ENCODE measurements at regions not wholly inside any gene's neighbourhood (a gene's known extent, or its start where the extent isn't known, plus 50 kb on each side); places are given as distances from the start of the nearest gene placed in this dataset.

DNA sequence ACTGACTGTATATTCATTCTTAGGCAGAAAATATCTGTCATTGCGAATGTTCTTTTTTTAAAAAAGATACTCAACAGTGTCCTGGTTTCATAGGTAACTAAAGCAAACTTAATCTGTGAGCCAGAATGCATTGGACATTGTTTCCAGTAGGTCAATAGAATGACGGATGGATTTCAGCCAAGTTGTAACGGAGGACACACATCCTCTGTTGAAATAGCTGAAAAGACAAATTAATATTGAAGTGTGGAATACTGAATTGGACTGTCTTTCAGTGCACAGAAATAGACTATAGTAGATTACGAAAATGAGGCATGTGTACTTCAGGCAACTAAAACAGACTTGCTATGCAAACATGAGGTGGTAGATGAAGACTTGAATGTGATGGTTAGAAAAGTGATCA is 461.6 kb downstream of the WDR72 start:
- no peaks in the 10 kb centered on the region for H3K27me3 Mint-ChIP-seq
- H3K4me1 Mint-ChIP-seq (ENCODE audit: low read depth): no peaks in the 10 kb centered on the region
- H3K9me3 Mint-ChIP-seq: no peaks in the 10 kb centered on the region
- H3K36me3 Mint-ChIP-seq (ENCODE audit: low read depth): no peaks in the 10 kb centered on the region
- no peak overlapping the region for H3K27ac Mint-ChIP-seq
- no peak overlapping the region for H3K4me3 Mint-ChIP-seq
- no peak for DNase-seq

DNA sequence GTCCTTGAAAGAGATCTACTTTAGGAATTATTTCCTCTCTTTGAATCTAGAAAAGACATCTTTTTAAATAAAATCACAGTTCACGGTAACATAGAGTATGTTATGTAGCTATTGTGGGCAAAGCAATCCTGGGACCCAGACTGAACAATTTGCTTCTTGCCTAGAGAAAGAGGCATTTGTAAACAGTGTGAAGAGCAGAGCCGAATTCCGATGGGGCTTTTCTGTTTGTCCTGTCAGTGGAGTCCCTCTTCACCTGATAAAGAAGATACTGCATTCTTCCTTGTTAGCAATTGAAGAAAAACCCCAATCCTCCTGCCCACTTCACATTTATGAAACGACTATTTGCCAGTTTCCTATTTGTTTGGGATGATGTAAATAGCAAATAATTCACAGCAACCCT is 462.9 kb downstream of the WDR72 start:
- H3K36me3 Mint-ChIP-seq (ENCODE audit: low read depth): no peaks in the 10 kb centered on the region
- no peak for DNase-seq
- no peak overlapping the region for H3K4me3 Mint-ChIP-seq
- no peaks in the 10 kb centered on the region for H3K4me1 Mint-ChIP-seq (ENCODE audit: low read depth)
- no peaks in the 10 kb centered on the region for H3K9me3 Mint-ChIP-seq
- no peaks in the 10 kb centered on the region for H3K27me3 Mint-ChIP-seq
- H3K27ac Mint-ChIP-seq: no peak overlapping the region

DNA sequence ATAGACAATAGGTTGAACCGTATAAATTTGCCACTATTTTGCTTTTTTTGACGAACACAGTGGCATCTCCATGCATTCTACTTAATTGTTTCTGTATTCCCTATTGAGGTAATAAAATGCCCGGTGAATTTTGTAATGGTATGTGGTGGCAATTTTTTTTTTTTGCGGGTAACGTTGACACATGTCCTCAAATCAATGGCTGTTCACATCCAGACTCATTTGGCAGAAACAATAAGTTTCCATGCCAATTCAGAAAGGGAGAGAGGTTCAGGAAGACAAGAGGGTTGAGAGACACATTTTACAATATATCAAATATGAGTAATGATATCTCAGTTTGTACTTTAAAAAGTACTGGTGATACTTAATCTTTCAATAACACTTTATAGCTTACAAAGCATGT is 463.9 kb downstream of the WDR72 start:
- Mint-ChIP-seq H3K36me3 (ENCODE audit: low read depth) (no peaks in the 10 kb centered on the region), H3K9me3 (no peaks in the 10 kb centered on the region), H3K27ac (no peak overlapping the region), H3K27me3 (no peaks in the 10 kb centered on the region), H3K4me3 (no peak overlapping the region), H3K4me1 (ENCODE audit: low read depth) (no peaks in the 10 kb centered on the region)
- DNase-seq: no peak

DNA sequence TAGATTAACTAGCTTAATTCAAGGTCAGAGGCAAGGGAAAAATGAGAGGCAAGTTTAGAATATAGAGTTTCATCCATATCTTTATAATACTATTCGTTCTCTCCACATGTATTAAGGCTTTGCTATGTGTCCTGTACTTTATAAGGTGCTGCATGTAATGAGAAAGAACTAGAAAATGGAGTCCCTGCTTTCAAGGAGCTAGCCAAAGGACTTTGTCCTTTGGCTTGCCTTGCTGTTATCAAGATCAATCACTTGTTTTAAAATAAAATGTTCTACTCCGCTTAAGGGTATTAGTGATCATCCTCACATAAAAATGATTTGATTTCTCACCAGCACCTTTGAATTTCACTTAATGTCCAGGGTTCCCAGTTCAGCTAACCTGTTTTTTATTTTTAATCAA is 470.9 kb downstream of the WDR72 start:
- Mint-ChIP-seq H3K4me1 (ENCODE audit: low read depth) (no peaks in the 10 kb centered on the region), H3K27ac (no peak overlapping the region), H3K4me3 (no peak overlapping the region), H3K27me3 (no peaks in the 10 kb centered on the region), H3K9me3 (no peaks in the 10 kb centered on the region), H3K36me3 (ENCODE audit: low read depth) (no peaks in the 10 kb centered on the region)
- DNase-seq: no peak

DNA sequence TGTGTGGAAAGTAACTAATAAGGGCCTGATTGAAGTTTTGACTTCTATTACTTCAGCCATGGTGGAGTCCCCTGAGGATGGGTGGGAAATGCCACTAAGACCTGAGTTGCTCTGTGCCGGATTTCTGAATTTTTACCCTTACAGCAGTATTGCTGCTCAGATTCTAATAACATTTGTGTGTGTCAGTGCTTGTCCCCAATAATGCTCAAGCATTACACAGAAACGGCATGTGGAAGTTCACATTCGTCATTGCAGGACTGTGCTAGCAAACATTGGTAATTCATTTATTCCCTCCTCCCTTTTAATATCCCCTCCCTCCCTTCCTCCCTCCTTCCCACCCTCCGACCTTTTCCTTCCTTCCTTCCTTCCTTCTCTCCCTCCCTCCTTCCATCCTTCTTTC is 484.5 kb upstream of the ONECUT1 start:
- Mint-ChIP-seq H3K4me1 (ENCODE audit: low read depth) (no peaks in the 10 kb centered on the region), H3K36me3 (ENCODE audit: low read depth) (no peaks in the 10 kb centered on the region), H3K27me3 (no peaks in the 10 kb centered on the region), H3K9me3 (peaks cover 3% of the 10 kb centered on the region), H3K4me3 (no peak overlapping the region), H3K27ac (no peak overlapping the region)
- DNase-seq: no peak

DNA sequence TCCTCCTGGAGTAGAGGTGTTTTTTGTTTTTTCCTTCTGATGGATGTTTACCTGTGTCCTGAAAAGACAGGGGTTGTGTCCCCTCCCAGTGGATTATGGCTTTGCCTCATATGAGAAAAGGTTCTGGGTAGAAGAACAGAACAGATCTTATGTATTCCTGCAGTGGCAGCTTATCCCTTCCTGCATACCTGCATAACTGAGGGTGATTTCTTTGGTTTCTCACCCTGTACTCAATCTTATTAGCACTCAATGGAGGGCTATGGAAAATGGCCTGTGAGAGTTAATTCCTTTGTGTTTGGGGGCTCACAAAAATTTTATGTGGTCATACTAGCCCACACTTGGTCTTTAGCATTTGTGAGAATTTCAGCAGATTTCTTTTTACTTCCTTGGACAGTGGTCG is 482.0 kb upstream of the ONECUT1 start:
- H3K4me1 Mint-ChIP-seq (ENCODE audit: low read depth): no peaks in the 10 kb centered on the region
- H3K36me3 Mint-ChIP-seq (ENCODE audit: low read depth): no peaks in the 10 kb centered on the region
- H3K27me3 Mint-ChIP-seq: no peaks in the 10 kb centered on the region
- no peak for DNase-seq
- peaks cover 3% of the 10 kb centered on the region for H3K9me3 Mint-ChIP-seq
- H3K4me3 Mint-ChIP-seq: no peak overlapping the region
- no peak overlapping the region for H3K27ac Mint-ChIP-seq

DNA sequence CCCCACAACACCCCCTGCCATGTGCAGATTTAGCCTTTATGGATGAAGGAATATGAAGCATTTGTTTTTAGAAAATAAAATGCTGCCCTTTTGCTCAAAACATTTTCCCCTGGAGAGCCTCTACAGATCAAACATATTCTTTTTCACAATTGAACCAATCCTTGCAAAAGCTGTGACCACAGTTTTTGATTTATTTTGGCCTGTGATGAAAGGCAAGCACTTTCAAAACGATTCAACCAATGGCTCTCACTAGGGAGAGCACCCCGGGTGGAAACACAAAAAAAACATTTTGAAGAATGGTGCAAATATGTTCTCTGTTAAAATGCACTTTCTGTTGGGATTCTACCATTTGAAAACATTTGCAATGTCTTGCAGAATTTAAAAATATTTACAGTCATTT is 476.0 kb upstream of the ONECUT1 start:
- Mint-ChIP-seq H3K9me3 (no peaks in the 10 kb centered on the region), H3K27ac (no peak overlapping the region), H3K4me3 (no peak overlapping the region), H3K27me3 (no peaks in the 10 kb centered on the region), H3K36me3 (ENCODE audit: low read depth) (no peaks in the 10 kb centered on the region), H3K4me1 (ENCODE audit: low read depth) (no peaks in the 10 kb centered on the region)
- DNase-seq: no peak

DNA sequence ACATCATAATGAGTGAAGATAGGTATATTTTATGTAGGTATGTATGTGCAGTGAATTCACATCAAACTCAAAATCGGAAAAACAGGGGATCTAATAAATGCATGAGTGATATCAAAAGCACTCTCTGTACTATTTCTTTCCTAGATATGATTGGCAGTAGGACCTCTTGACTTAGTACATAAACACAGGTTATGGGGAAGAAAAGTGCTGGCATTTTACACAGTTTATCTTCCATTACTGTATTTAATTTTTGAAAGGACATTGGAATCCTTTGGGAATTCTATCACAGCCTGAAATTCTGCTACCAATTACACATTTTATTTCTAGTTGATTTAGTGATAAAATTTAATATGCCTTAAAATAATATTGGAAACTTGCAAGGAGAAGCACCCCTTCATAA is 470.5 kb upstream of the ONECUT1 start:
- no peak for DNase-seq
- no peak overlapping the region for H3K27ac Mint-ChIP-seq
- H3K4me1 Mint-ChIP-seq (ENCODE audit: low read depth): no peaks in the 10 kb centered on the region
- H3K9me3 Mint-ChIP-seq: no peaks in the 10 kb centered on the region
- H3K36me3 Mint-ChIP-seq (ENCODE audit: low read depth): no peaks in the 10 kb centered on the region
- H3K4me3 Mint-ChIP-seq: no peak overlapping the region
- H3K27me3 Mint-ChIP-seq: no peaks in the 10 kb centered on the region

DNA sequence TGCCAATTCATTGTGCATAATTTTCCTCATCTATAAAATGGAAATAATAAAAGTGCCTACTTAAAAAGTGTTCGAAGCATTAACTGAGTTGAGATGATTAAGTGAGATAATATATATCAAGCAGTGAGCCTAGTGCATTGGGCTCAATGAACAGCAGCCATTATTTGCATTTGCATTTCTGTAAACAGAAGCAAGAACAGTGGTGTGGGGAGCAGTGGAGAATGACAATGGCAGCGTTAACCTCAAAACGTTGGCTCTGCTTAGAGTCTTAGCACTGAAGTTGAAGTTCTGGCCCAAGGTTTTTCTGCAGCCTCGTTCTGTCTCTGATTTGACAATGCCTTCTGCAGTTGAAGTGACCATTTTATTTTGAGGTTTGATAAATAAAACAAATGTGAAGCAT is 466.3 kb upstream of the ONECUT1 start:
- no peak for DNase-seq
- no peak overlapping the region for H3K4me3 Mint-ChIP-seq
- H3K9me3 Mint-ChIP-seq: no peaks in the 10 kb centered on the region
- H3K27ac Mint-ChIP-seq: no peak overlapping the region
- no peaks in the 10 kb centered on the region for H3K36me3 Mint-ChIP-seq (ENCODE audit: low read depth)
- no peaks in the 10 kb centered on the region for H3K27me3 Mint-ChIP-seq
- H3K4me1 Mint-ChIP-seq (ENCODE audit: low read depth): no peaks in the 10 kb centered on the region

DNA sequence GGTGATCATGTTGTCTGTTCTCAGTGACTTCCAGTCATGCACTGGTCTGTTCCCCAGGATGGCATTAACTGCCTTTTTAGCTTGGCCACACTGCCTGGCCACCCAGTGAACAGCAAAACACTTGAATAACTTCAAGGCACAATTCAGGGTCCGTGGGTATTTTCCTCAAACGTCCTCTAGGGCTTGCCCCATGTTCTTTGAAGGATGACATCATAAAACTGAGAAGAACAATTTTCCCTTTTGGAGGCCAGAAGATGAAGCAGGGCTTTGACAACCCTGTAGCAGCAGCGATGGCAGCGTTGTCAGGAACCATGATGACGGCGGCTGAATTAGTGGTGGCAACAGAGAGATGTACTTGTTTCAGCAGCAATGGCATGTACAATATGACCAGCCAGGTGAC is 465.9 kb upstream of the ONECUT1 start:
- Mint-ChIP-seq H3K9me3 (no peaks in the 10 kb centered on the region), H3K4me3 (no peak overlapping the region), H3K4me1 (ENCODE audit: low read depth) (no peaks in the 10 kb centered on the region), H3K27me3 (no peaks in the 10 kb centered on the region), H3K27ac (no peak overlapping the region), H3K36me3 (ENCODE audit: low read depth) (no peaks in the 10 kb centered on the region)
- DNase-seq: no peak

DNA sequence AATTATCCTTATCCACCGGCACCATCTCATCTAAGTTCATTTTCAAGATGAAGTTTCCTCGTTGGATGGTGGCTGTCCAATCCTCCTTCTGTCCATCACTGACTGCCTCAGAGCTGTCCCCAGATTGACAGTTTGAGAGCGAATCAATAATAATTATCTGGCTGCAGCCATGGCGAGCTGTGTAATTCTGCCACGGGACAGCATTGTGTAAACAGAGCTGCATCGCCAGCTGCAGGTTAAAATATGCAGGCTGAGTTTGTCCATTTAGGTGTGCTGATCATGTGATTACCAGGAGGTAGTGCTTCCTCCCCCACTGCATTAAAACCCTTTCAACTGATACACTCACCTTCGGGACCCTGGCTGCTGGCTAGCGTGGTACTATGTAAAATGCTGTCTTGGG is 461.9 kb upstream of the ONECUT1 start:
- Mint-ChIP-seq H3K9me3 (no peaks in the 10 kb centered on the region), H3K27me3 (no peaks in the 10 kb centered on the region), H3K4me1 (ENCODE audit: low read depth) (no peaks in the 10 kb centered on the region), H3K4me3 (no peak overlapping the region), H3K36me3 (ENCODE audit: low read depth) (no peaks in the 10 kb centered on the region), H3K27ac (no peak overlapping the region)
- DNase-seq: no peak

DNA sequence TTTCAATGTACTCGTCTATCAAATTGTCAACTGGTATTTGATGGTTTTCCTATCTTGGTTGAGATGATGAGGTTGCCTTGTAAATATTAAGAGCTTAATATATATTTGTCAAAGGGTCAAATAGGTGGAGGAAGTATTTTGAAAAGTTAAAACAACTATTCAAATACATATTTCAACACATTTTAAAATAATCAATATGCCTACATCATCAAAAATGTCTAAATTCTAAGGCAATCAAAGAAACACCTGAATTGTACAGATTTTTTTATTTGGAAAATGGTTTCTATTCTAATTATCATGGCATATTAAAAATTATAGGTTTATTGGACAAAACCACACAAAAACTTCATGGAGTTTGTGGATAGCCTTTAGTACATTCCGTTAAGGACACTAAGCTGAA is 461.4 kb upstream of the ONECUT1 start:
- no peaks in the 10 kb centered on the region for H3K36me3 Mint-ChIP-seq (ENCODE audit: low read depth)
- no peaks in the 10 kb centered on the region for H3K9me3 Mint-ChIP-seq
- H3K27me3 Mint-ChIP-seq: no peaks in the 10 kb centered on the region
- no peak for DNase-seq
- H3K4me1 Mint-ChIP-seq (ENCODE audit: low read depth): no peaks in the 10 kb centered on the region
- H3K4me3 Mint-ChIP-seq: no peak overlapping the region
- no peak overlapping the region for H3K27ac Mint-ChIP-seq

DNA sequence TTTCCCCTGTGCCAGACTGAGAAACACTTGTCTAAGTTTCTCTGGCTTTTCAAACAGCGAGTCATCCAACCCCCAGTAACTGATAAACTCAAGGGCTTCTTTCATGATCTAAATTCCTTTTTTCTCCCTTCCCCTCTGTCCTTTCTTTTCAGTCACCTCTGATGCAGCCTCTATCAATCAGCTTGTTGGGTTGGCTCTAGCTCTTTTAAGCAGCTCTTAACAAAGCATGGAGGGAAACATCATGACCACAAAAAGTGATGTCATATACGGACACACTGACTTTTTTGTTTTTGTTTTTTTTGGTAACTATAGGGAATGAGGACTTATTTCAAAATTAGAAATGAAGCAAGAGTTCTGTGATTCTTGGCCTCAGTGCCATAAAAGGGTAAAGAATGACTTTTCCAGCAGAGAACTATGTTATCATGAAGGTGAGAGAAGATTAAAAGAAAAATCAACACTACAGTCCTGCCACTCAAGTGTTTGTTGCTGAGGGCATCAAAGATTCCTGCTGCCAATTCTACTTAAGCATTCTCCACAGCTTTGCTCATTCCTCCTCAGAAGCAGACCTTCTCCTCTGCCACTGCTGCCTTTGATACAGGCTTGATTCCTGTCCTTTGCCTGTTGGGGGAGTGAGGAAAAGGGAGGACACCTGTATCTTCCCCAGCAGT is 457.0 kb upstream of the ONECUT1 start:
- H3K27me3 Mint-ChIP-seq: no peaks in the 10 kb centered on the region
- no peaks in the 10 kb centered on the region for H3K36me3 Mint-ChIP-seq (ENCODE audit: low read depth)
- H3K4me1 Mint-ChIP-seq (ENCODE audit: low read depth): no peaks in the 10 kb centered on the region
- no peak overlapping the region for H3K27ac Mint-ChIP-seq
- peaks cover 4% of the 10 kb centered on the region for H3K9me3 Mint-ChIP-seq
- H3K4me3 Mint-ChIP-seq: no peak overlapping the region
- no peak for DNase-seq

DNA sequence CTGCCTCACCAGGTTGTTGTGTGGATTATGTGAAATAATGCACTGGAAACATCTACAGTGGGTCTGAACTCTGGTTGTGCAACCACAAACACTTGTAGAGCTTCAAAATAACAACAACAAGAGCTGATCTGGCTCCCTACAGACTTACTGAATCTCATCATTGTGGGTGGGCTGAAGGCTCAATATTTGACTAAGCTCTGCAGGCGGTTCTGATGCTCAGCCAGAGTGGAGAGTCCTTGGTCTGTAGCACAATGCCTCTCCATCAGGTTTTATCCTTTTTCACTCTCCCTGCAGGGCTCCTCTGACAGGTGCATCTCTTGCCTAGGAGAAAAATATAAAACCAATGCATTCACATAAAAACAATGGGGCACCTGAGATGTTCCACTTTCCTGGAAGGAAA is 456.3 kb upstream of the ONECUT1 start:
- no peaks in the 10 kb centered on the region for H3K27me3 Mint-ChIP-seq
- DNase-seq: no peak
- H3K36me3 Mint-ChIP-seq (ENCODE audit: low read depth): no peaks in the 10 kb centered on the region
- H3K4me1 Mint-ChIP-seq (ENCODE audit: low read depth): no peaks in the 10 kb centered on the region
- no peak overlapping the region for H3K4me3 Mint-ChIP-seq
- peaks cover 4% of the 10 kb centered on the region for H3K9me3 Mint-ChIP-seq
- H3K27ac Mint-ChIP-seq: no peak overlapping the region

DNA sequence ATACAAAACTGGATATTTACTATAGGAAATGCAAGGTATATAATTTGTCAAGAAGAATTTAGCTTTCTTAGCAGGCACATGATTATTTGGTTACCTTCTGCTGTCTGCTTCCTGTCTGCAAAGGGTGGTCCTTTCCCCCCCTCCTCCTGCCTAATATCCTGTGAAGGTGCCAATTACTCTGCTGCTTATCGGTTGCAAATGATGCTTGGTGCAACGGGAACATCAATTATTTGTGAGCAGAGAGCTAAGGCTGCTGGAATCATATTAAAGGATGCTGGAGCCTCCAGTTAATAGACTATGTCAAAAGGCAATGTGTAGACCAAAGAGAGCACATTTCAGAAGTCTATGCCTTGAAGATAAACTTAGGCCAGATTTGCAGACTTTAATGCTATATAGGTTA is 443.7 kb upstream of the ONECUT1 start:
- no peak for DNase-seq
- no peak overlapping the region for H3K4me3 Mint-ChIP-seq
- no peaks in the 10 kb centered on the region for H3K36me3 Mint-ChIP-seq (ENCODE audit: low read depth)
- H3K9me3 Mint-ChIP-seq: no peaks in the 10 kb centered on the region
- no peaks in the 10 kb centered on the region for H3K27me3 Mint-ChIP-seq
- H3K27ac Mint-ChIP-seq: no peak overlapping the region
- no peaks in the 10 kb centered on the region for H3K4me1 Mint-ChIP-seq (ENCODE audit: low read depth)

DNA sequence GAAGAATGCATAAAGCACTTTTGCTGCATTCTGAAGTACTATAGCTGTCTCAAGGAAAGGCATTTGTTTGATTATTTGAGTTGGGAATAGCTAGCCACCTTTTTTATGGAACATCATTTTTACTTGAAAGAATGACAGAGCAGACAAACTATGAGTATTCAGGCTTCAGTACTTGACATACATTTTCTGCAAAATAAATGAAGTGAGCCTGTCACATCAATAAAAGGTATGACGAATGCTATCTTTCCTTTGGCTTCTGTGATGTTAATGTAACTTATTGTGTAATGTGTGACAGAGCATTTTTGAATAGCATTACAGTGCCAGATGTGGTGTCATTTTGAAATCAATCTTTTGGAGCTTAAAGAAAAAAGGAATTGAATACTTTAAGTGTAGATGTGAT is 440.3 kb upstream of the ONECUT1 start:
- no peak for DNase-seq
- no peaks in the 10 kb centered on the region for H3K9me3 Mint-ChIP-seq
- no peaks in the 10 kb centered on the region for H3K36me3 Mint-ChIP-seq (ENCODE audit: low read depth)
- H3K4me1 Mint-ChIP-seq (ENCODE audit: low read depth): no peaks in the 10 kb centered on the region
- H3K27ac Mint-ChIP-seq: no peak overlapping the region
- no peak overlapping the region for H3K4me3 Mint-ChIP-seq
- H3K27me3 Mint-ChIP-seq: no peaks in the 10 kb centered on the region
